CD4-positive, alpha-beta T cell treated with Interleukin-1 beta for 1 hour (primary cell): ENCODE measurements at regions not wholly inside any gene's neighbourhood (a gene's known extent, or its start where the extent isn't known, plus 50 kb on each side); places are given as distances from the start of the nearest gene placed in this dataset.
"Not testable (repeated sequence)": the region's sequence is repeated elsewhere in the genome, so short reads cannot be mapped to it uniquely, and the experiment has no call there.

Source experiments
- DNase-seq, 2 donors: peaks; one replicate each; pipeline ENCODE4 v3.0.0-alpha.2; 2020 to 2022

- no peak for DNase-seq
These were observed 334.8 kb upstream of the RASGEF1B start for GRCh38 chr4:81806485-81806884.

- DNase-seq, result no peak
These were observed 333.1 kb upstream of the RASGEF1B start for GRCh38 chr4:81804849-81805248.

GRCh38 chr4:81802285-81802846 lies 330.7 kb upstream of the RASGEF1B start:
- no peak for DNase-seq

GRCh38 chr4:81799371-81799770 lies 327.7 kb upstream of the RASGEF1B start:
- DNase-seq, result no peak

- peak in 1 of 2 donors; percentile 3 for DNase-seq
These were observed 325.3 kb upstream of the RASGEF1B start for GRCh38 chr4:81796790-81797528.

GRCh38 chr4:81792521-81792920 lies 320.8 kb upstream of the RASGEF1B start:
- no peak for DNase-seq

- DNase-seq, result no peak
These were observed 318.8 kb upstream of the RASGEF1B start for GRCh38 chr4:81790477-81790876.

GRCh38 chr4:81789741-81790399 lies 318.2 kb upstream of the RASGEF1B start:
- DNase-seq, result no peak

- no peak for DNase-seq
These were observed 317.5 kb upstream of the RASGEF1B start for GRCh38 chr4:81789158-81789557.

- DNase-seq, result no peak
These were observed 315.1 kb upstream of the RASGEF1B start for GRCh38 chr4:81786766-81787165.

- no peak for DNase-seq
These were observed 314.5 kb upstream of the RASGEF1B start for GRCh38 chr4:81786063-81786763.

GRCh38 chr4:81785338-81785737 lies 313.6 kb upstream of the RASGEF1B start:
- no peak for DNase-seq

- no peak for DNase-seq
These were observed 311.9 kb upstream of the RASGEF1B start for GRCh38 chr4:81783558-81783957.

GRCh38 chr4:81781799-81782198 lies 310.1 kb upstream of the RASGEF1B start:
- DNase-seq, result no peak

- DNase-seq, result not testable (repeated sequence)
These were observed 306.0 kb upstream of the RASGEF1B start for GRCh38 chr4:81777718-81778117.

- no peak for DNase-seq
These were observed 305.1 kb upstream of the RASGEF1B start for GRCh38 chr4:81776794-81777193.

- DNase-seq, result no peak
These were observed 301.9 kb upstream of the RASGEF1B start for GRCh38 chr4:81773557-81773956.

- no peak for DNase-seq
These were observed 300.0 kb upstream of the RASGEF1B start for GRCh38 chr4:81771721-81772120.

GRCh38 chr4:81769244-81769643 lies 297.5 kb upstream of the RASGEF1B start:
- no peak for DNase-seq

GRCh38 chr4:81758574-81759264 lies 287.0 kb upstream of the RASGEF1B start:
- no peak for DNase-seq

GRCh38 chr4:81757691-81758090 lies 286.0 kb upstream of the RASGEF1B start:
- no peak for DNase-seq

- no peak for DNase-seq
These were observed 285.3 kb upstream of the RASGEF1B start for GRCh38 chr4:81756973-81757372.

- no peak for DNase-seq
These were observed 284.3 kb upstream of the RASGEF1B start for GRCh38 chr4:81756042-81756441.
